ENCODE measurements at regions not wholly inside any gene's neighbourhood (a gene's known extent, or its start where the extent isn't known, plus 50 kb on each side); places are given as distances from the start of the nearest gene placed in this dataset.

GRCh38 chr6:157759028-157759427, 64.0 kb upstream of the SNX9 start:
- TF ChIP-seq POLR2A (conservative IDR thresholded peaks at IDR 0.05) (no peak), MYC (IDR thresholded peaks at IDR 0.05; ENCODE audit: low read depth, low read length) (no peak), MYC (CRISPR knock-in tag; IDR thresholded peaks at IDR 0.05; ENCODE audit: borderline replicate concordance, low read depth) (no peak), CTCF (IDR thresholded peaks at IDR 0.05 in 2 of 3, conservative IDR thresholded peaks at IDR 0.05 in 1 of 3; ENCODE audit: insufficient read depth in 2 of 3, low read depth in 1 of 3, low read length in 3 of 3) (no peak), MTA1 (IDR thresholded peaks at IDR 0.05; ENCODE audit: borderline replicate concordance) (no peak), C11orf30 (IDR thresholded peaks at IDR 0.05; ENCODE audit: low read depth) (no peak), EZH2 (IDR thresholded peaks at IDR 0.05; ENCODE audit: borderline replicate concordance, low read depth, low read length) (no peak), POLR2AphosphoS5 (IDR thresholded peaks at IDR 0.05; ENCODE audit: control insufficient read depth, insufficient read depth, low read depth, low read length) (no peak), IRF2 (CRISPR knock-in tag; IDR thresholded peaks at IDR 0.05) (no peak)

All from K562 (cell line).